ENCODE measurements at regions not wholly inside any gene's neighbourhood (a gene's known extent, or its start where the extent isn't known, plus 50 kb on each side); places are given as distances from the start of the nearest gene placed in this dataset.
"Not testable (repeated sequence)": the region's sequence is repeated elsewhere in the genome, so short reads cannot be mapped to it uniquely, and the experiment has no call there.

- H3K4me3 Mint-ChIP-seq; DNase-seq; ATAC-seq; H3K4me1 Mint-ChIP-seq; H3K9me3 ChIP-seq (ENCODE audit: control insufficient read depth, low read length, poor library complexity, severe bottlenecking); H3K36me3 Mint-ChIP-seq (ENCODE audit: low read depth); H3K27ac Mint-ChIP-seq; H3K27me3 Mint-ChIP-seq: not testable (repeated sequence)
Measured at GRCh38 chrX:63168949-63169348, 182.2 kb downstream of the SPIN4 start.

- H3K9me3 ChIP-seq (ENCODE audit: control insufficient read depth, low read length, poor library complexity, severe bottlenecking); DNase-seq; H3K36me3 Mint-ChIP-seq (ENCODE audit: low read depth); H3K27me3 Mint-ChIP-seq; H3K4me3 Mint-ChIP-seq; H3K27ac Mint-ChIP-seq; ATAC-seq; H3K4me1 Mint-ChIP-seq: not testable (repeated sequence)
Measured at GRCh38 chrX:63167002-63167401, 184.1 kb downstream of the SPIN4 start.

GRCh38 chrX:63160994-63161393 lies 190.1 kb downstream of the SPIN4 start:
- H3K4me1 Mint-ChIP-seq; H3K27me3 Mint-ChIP-seq; ATAC-seq; DNase-seq; H3K4me3 Mint-ChIP-seq; H3K36me3 Mint-ChIP-seq (ENCODE audit: low read depth); H3K9me3 ChIP-seq (ENCODE audit: control insufficient read depth, low read length, poor library complexity, severe bottlenecking); H3K27ac Mint-ChIP-seq: not testable (repeated sequence)

GRCh38 chrX:63160340-63160739 lies 190.8 kb downstream of the SPIN4 start:
- not testable (repeated sequence) for H3K27ac Mint-ChIP-seq; ATAC-seq; H3K4me3 Mint-ChIP-seq; H3K36me3 Mint-ChIP-seq (ENCODE audit: low read depth); DNase-seq; H3K27me3 Mint-ChIP-seq; H3K4me1 Mint-ChIP-seq; H3K9me3 ChIP-seq (ENCODE audit: control insufficient read depth, low read length, poor library complexity, severe bottlenecking)

- not testable (repeated sequence) for H3K27me3 Mint-ChIP-seq; H3K36me3 Mint-ChIP-seq (ENCODE audit: low read depth); H3K4me1 Mint-ChIP-seq; H3K9me3 ChIP-seq (ENCODE audit: control insufficient read depth, low read length, poor library complexity, severe bottlenecking); ATAC-seq; DNase-seq; H3K27ac Mint-ChIP-seq; H3K4me3 Mint-ChIP-seq
Measured at GRCh38 chrX:63145526-63145925, 205.6 kb downstream of the SPIN4 start.

GRCh38 chrX:63142588-63142987 lies 208.5 kb downstream of the SPIN4 start:
- H3K27ac Mint-ChIP-seq; DNase-seq; H3K9me3 ChIP-seq (ENCODE audit: control insufficient read depth, low read length, poor library complexity, severe bottlenecking); H3K4me1 Mint-ChIP-seq; H3K4me3 Mint-ChIP-seq; ATAC-seq; H3K36me3 Mint-ChIP-seq (ENCODE audit: low read depth); H3K27me3 Mint-ChIP-seq: not testable (repeated sequence)

- not testable (repeated sequence) for DNase-seq; H3K27ac Mint-ChIP-seq; H3K36me3 Mint-ChIP-seq (ENCODE audit: low read depth); H3K4me3 Mint-ChIP-seq; ATAC-seq; H3K27me3 Mint-ChIP-seq; H3K9me3 ChIP-seq (ENCODE audit: control insufficient read depth, low read length, poor library complexity, severe bottlenecking); H3K4me1 Mint-ChIP-seq
Measured at GRCh38 chrX:63135859-63136258, 215.3 kb downstream of the SPIN4 start.

GRCh38 chrX:63128509-63128908 lies 222.6 kb downstream of the SPIN4 start:
- Mint-ChIP-seq H3K4me3 (no peak overlapping the region), H3K36me3 (ENCODE audit: low read depth) (no peaks in the 10 kb centered on the region), H3K27ac (no peak overlapping the region), H3K4me1 (no peaks in the 10 kb centered on the region), H3K27me3 (no peaks in the 10 kb centered on the region)
- DNase-seq, result no peak
- ATAC-seq, result no peak
- H3K9me3 ChIP-seq (ENCODE audit: control insufficient read depth, low read length, poor library complexity, severe bottlenecking), result no peaks in the 10 kb centered on the region

- no peaks in the 10 kb centered on the region for H3K9me3 ChIP-seq (ENCODE audit: control insufficient read depth, low read length, poor library complexity, severe bottlenecking)
- no peak overlapping the region for H3K27ac Mint-ChIP-seq
- no peaks in the 10 kb centered on the region for H3K36me3 Mint-ChIP-seq (ENCODE audit: low read depth)
- no peaks in the 10 kb centered on the region for H3K27me3 Mint-ChIP-seq
- ATAC-seq (no peak), DNase-seq (no peak)
- H3K4me3 Mint-ChIP-seq, result no peak overlapping the region
- H3K4me1 Mint-ChIP-seq, result no peaks in the 10 kb centered on the region
Measured at GRCh38 chrX:63115196-63115595, 235.9 kb downstream of the SPIN4 start.

- ATAC-seq, result no peak
- H3K9me3 ChIP-seq (ENCODE audit: control insufficient read depth, low read length, poor library complexity, severe bottlenecking), result no peaks in the 10 kb centered on the region
- Mint-ChIP-seq H3K4me3 (no peak overlapping the region), H3K36me3 (ENCODE audit: low read depth) (no peaks in the 10 kb centered on the region), H3K4me1 (no peaks in the 10 kb centered on the region), H3K27ac (no peak overlapping the region), H3K27me3 (no peaks in the 10 kb centered on the region)
- no peak for DNase-seq
Measured at GRCh38 chrX:63101879-63102620, 249.1 kb downstream of the SPIN4 start.

- DNase-seq, result no peak
- no peaks in the 10 kb centered on the region for H3K9me3 ChIP-seq (ENCODE audit: control insufficient read depth, low read length, poor library complexity, severe bottlenecking)
- ATAC-seq, result no peak
- Mint-ChIP-seq H3K4me1 (no peaks in the 10 kb centered on the region), H3K27me3 (no peaks in the 10 kb centered on the region), H3K4me3 (no peak overlapping the region), H3K27ac (no peak overlapping the region), H3K36me3 (ENCODE audit: low read depth) (no peaks in the 10 kb centered on the region)
Measured at GRCh38 chrX:63058204-63058603, 292.9 kb downstream of the SPIN4 start.

- no peaks in the 10 kb centered on the region for H3K27me3 Mint-ChIP-seq
- ATAC-seq, result no peak
- no peak overlapping the region for H3K4me3 Mint-ChIP-seq
- no peak for DNase-seq
- no peaks in the 10 kb centered on the region for H3K36me3 Mint-ChIP-seq (ENCODE audit: low read depth)
- H3K27ac Mint-ChIP-seq, result no peak overlapping the region
- no peaks in the 10 kb centered on the region for H3K9me3 ChIP-seq (ENCODE audit: control insufficient read depth, low read length, poor library complexity, severe bottlenecking)
- no peaks in the 10 kb centered on the region for H3K4me1 Mint-ChIP-seq
Measured at GRCh38 chrX:63050225-63050624, 300.9 kb downstream of the SPIN4 start.

- no peak for DNase-seq
- H3K36me3 Mint-ChIP-seq (ENCODE audit: low read depth), result no peaks in the 10 kb centered on the region
Measured at GRCh38 chrX:63032811-63033210, 318.3 kb downstream of the SPIN4 start.

GRCh38 chrX:63013549-63013948 lies 337.6 kb downstream of the SPIN4 start:
- H3K27ac Mint-ChIP-seq, result no peak overlapping the region

More at GRCh38 chrX:63032811-63033210, 318.3 kb downstream of the SPIN4 start:
- Mint-ChIP-seq H3K4me3 (no peak overlapping the region), H3K27ac (no peak overlapping the region), H3K27me3 (no peaks in the 10 kb centered on the region), H3K4me1 (no peaks in the 10 kb centered on the region)
- ATAC-seq, result no peak
- no peaks in the 10 kb centered on the region for H3K9me3 ChIP-seq (ENCODE audit: control insufficient read depth, low read length, poor library complexity, severe bottlenecking)

More at GRCh38 chrX:63013549-63013948, 337.6 kb downstream of the SPIN4 start:
- DNase-seq, result no peak
- ATAC-seq, result no peak
- Mint-ChIP-seq H3K36me3 (ENCODE audit: low read depth) (no peaks in the 10 kb centered on the region), H3K4me1 (no peaks in the 10 kb centered on the region), H3K4me3 (no peak overlapping the region), H3K27me3 (no peaks in the 10 kb centered on the region)
- H3K9me3 ChIP-seq (ENCODE audit: control insufficient read depth, low read length, poor library complexity, severe bottlenecking), result no peaks in the 10 kb centered on the region

All from T-helper 17 cell (primary cell).